Transverse colon (tissue), 4 donors: ENCODE measurements at regions not wholly inside any gene's neighbourhood (a gene's known extent, or its start where the extent isn't known, plus 50 kb on each side); places are given as distances from the start of the nearest gene placed in this dataset.

Experiments
- DNase-seq: peaks from one replicate; pipeline ENCODE4 v3.0.0-alpha.2; 2019
- H3K27ac ChIP-seq, 4 donors: fragments of 200-600 bp; sonication (generic); 2 replicates each; pipeline ENCODE4 v1.5.1; 2016 to 2018; ENCODE audit warnings: inconsistent platforms in 4 of 4
- H3K27me3 ChIP-seq: fragments of 200-600 bp; sonication (generic); 2 replicates; pipeline ENCODE4 v1.5.1; 2017; ENCODE audit warnings: inconsistent platforms
- H3K36me3 ChIP-seq, 4 donors: fragments of 200-600 bp; sonication (generic); 2 replicates each; pipeline ENCODE4 v1.5.1; 2017 to 2019; ENCODE audit warnings: inconsistent platforms in 4 of 4
- H3K4me1 ChIP-seq, 4 donors: fragments of 200-600 bp; sonication (generic); 2 replicates each; pipeline ENCODE4 v1.5.1; 2017 to 2020; ENCODE audit warnings: inconsistent platforms in 4 of 4
- H3K4me3 ChIP-seq, 4 donors: fragments of 200-600 bp; sonication (generic); 1 replicate in 1 of 4; 2 replicates in 3 of 4; pipeline versions ENCODE4 v1.5.1 to v1.6.1; 2017 to 2019; ENCODE audit warnings: inconsistent platforms in 4 of 4
- H3K9me3 ChIP-seq, 2 donors: fragments of 200-600 bp; sonication (generic); 2 replicates each; pipeline ENCODE4 v1.5.1; 2017 to 2019; ENCODE audit warnings: inconsistent platforms in 2 of 2
- CTCF ChIP-seq, 5 experiments: fragments of 200-600 bp in 3 of 5; fragments of 450-650 bp in 2 of 5; sonication (generic) in 3 of 5; IDR thresholded peaks; 1 replicate in 2 of 5; 2 replicates in 3 of 5; pipeline ENCODE4 v1.5.1; 2016 to 2017; ENCODE audit warnings: antibody characterized with exemption in 5 of 5, inconsistent platforms in 3 of 5, mild to moderate bottlenecking in 2 of 5, moderate library complexity in 1 of 5
- EP300 ChIP-seq: sonication (generic); formaldehyde crosslinking; IDR thresholded peaks from one replicate; pipeline ENCODE4 v1.6.1; 2017; ENCODE audit warnings: antibody characterized with exemption, low read depth
- POLR2A ChIP-seq: fragments of 450-650 bp; IDR thresholded peaks from one replicate; pipeline ENCODE4 v1.6.1; 2016; ENCODE audit warnings: antibody characterized with exemption, mild to moderate bottlenecking, moderate library complexity
- POLR2AphosphoS5 ChIP-seq, 3 donors: sonication (generic); formaldehyde crosslinking; IDR thresholded peaks; one replicate each; pipeline ENCODE4 v1.6.1; 2016; ENCODE audit warnings: antibody characterized with exemption in 3 of 3
- WGBS, 2 donors: methylation state at CpG; one replicate each; pipeline ENCODE4 v1.1.5; 2018; ENCODE audit warnings: low coverage in 1 of 2; 5-methylcytosine and 5-hydroxymethylcytosine counted together
- in situ Hi-C, 4 donors: fragments of 200-750 bp; cut with MboI; loops; one replicate each; pipeline versions ENCODE4 v1.15.0 to v1.15.1; 2017; ENCODE audit warnings: low sequenced_read_pairs in 3 of 4, low pct_ligation_motif_present in 1 of 4, low pct_unique_long_range_greater_than_20kb in 1 of 4
- intact Hi-C: fragments of 100-400 bp; cut with DNase I; formaldehyde crosslinking; loops from one replicate; pipeline ENCODE4 v1.15.1; 2023; ENCODE audit warnings: low total_unique reads

- Histone ChIP-seq H3K27ac (no peak overlapping the region), H3K4me3 (no peak overlapping the region), H3K4me1 (no peaks in the 10 kb centered on the region), H3K9me3 (no peaks in the 10 kb centered on the region), H3K36me3 (no peaks in the 10 kb centered on the region), H3K27me3 (no peaks in the 10 kb centered on the region)
- no peak for TF ChIP-seq POLR2A
- no peak for TF ChIP-seq CTCF (IDR thresholded peaks at IDR 0.05)
- no peak for TF ChIP-seq EP300
- TF ChIP-seq POLR2AphosphoS5 (IDR thresholded peaks at IDR 0.05) = no peak
- in situ Hi-C loops (no loop called here), intact Hi-C loops (no loop called here)
- 10 to 30% methylated on average over 1 to 2 of the region's 2 CpGs for WGBS, 2 donors
- DNase-seq = no peak
Measured at GRCh38 chr11:38460896-38461295, 1862.9 kb upstream of the RAG2 start.

GRCh38 chr11:38460429-38460828, 1862.4 kb upstream of the RAG2 start:
- no peak for DNase-seq
- Histone ChIP-seq H3K27ac (no peak overlapping the region), H3K4me3 (no peak overlapping the region), H3K4me1 (no peaks in the 10 kb centered on the region), H3K27me3 (no peaks in the 10 kb centered on the region), H3K9me3 (no peaks in the 10 kb centered on the region), H3K36me3 (no peaks in the 10 kb centered on the region)
- in situ Hi-C loops = no loop called here
- no peak for TF ChIP-seq EP300
- no peak for TF ChIP-seq POLR2AphosphoS5 (IDR thresholded peaks at IDR 0.05)
- no peak for TF ChIP-seq CTCF (IDR thresholded peaks at IDR 0.05)
- no peak for TF ChIP-seq POLR2A
- WGBS, 2 donors = 69 to 73% methylated on average over 2 of the region's 2 CpGs
- intact Hi-C loops = no loop called here

- Histone ChIP-seq H3K9me3 (no peaks in the 10 kb centered on the region), H3K36me3 (no peaks in the 10 kb centered on the region), H3K4me3 (no peak overlapping the region), H3K27me3 (no peaks in the 10 kb centered on the region), H3K4me1 (no peaks in the 10 kb centered on the region), H3K27ac (no peak overlapping the region)
- in situ Hi-C loops = no loop called here
- intact Hi-C loops = no loop called here
- no peak for DNase-seq
- TF ChIP-seq POLR2AphosphoS5 (IDR thresholded peaks at IDR 0.05) (no peak), CTCF (IDR thresholded peaks at IDR 0.05) (no peak), POLR2A (no peak), EP300 (no peak)
- WGBS, 2 donors = 65 to 74% methylated on average over 3 of the region's 3 CpGs
Measured at GRCh38 chr11:38456371-38456770, 1858.3 kb upstream of the RAG2 start.

- intact Hi-C loops (no loop called here), in situ Hi-C loops (no loop called here)
- Histone ChIP-seq H3K36me3 (no peaks in the 10 kb centered on the region), H3K27me3 (no peaks in the 10 kb centered on the region), H3K9me3 (no peaks in the 10 kb centered on the region), H3K4me1 (no peaks in the 10 kb centered on the region), H3K4me3 (no peak overlapping the region), H3K27ac (no peak overlapping the region)
- 47 to 50% methylated on average over 1 to 2 of the region's 2 CpGs for WGBS, 2 donors
- no peak for DNase-seq
- TF ChIP-seq POLR2AphosphoS5 (IDR thresholded peaks at IDR 0.05) = no peak
Measured at GRCh38 chr11:38448284-38448683, 1850.2 kb upstream of the RAG2 start.

GRCh38 chr11:38446336-38446735, 1848.3 kb upstream of the RAG2 start:
- intact Hi-C loops (no loop called here), in situ Hi-C loops (no loop called here)
- Histone ChIP-seq H3K36me3 (no peaks in the 10 kb centered on the region), H3K27ac (no peak overlapping the region), H3K27me3 (no peaks in the 10 kb centered on the region), H3K4me3 (no peak overlapping the region), H3K4me1 (no peaks in the 10 kb centered on the region), H3K9me3 (no peaks in the 10 kb centered on the region)
- DNase-seq = no peak
- WGBS, 2 donors = 75 to 89% methylated on average over 1 of the region's 1 CpG
- no peak for TF ChIP-seq POLR2AphosphoS5 (IDR thresholded peaks at IDR 0.05)
- TF ChIP-seq CTCF (IDR thresholded peaks at IDR 0.05) = no peak
- TF ChIP-seq POLR2A = no peak
- TF ChIP-seq EP300 = no peak
